ENCODE measurements at regions not wholly inside any gene's neighbourhood (a gene's known extent, or its start where the extent isn't known, plus 50 kb on each side); places are given as distances from the start of the nearest gene placed in this dataset.

- DNase-seq, result no peak
These were observed 55.2 kb downstream of the TTC32 start for GRCh38 chr2:19846567-19846966.

GRCh38 chr2:19846030-19846429 is 55.8 kb downstream of the TTC32 start:
- DNase-seq, result peak; percentile 37

GRCh38 chr2:19845323-19845920 is 56.4 kb downstream of the TTC32 start:
- peak; percentile 16 for DNase-seq

DNA sequence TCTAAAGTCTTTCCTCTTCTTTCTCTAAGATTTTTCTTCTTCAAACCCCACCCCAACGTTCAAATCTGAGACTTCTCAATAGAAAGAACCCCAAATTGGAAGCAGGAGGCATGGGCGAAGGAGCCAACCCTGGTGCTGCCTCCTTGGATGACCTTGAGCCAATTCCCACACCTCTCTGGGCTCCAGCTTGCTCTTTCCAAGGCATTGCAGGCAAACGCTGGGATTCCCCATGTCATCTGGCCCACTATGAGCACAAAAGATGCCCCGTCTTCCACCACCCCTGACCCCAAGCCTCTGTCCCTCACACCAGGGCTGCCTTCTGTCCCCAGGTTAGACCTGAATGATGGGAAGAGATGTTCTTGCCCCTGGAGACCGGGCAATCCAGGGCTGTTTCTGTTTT is 57.0 kb downstream of the TTC32 start:
- peak; percentile 21 for DNase-seq

DNA sequence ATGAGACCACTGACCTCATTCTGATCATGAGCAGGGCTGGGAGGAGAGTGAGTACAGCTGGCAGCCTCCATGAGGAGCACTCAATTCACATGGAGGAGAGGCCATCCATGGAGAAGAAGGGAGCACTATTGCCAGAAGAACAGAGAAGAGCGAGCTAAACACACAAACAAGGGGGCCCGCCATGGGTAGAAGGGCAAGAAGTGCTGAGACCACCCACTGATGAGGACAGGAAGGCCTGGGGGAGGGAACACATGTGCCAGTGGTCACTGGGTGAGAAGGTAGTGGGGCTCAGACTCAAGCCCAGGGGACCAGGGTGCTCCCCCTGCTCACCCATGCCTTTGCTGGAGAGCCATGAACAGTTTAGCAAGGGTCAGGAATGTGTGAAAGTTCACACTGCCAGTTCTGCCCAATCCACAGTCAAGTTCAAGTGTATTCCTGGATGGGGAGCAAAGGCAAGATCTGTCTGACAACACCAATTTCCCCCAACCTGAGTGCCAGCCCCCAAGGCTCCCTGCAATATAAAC is 57.7 kb downstream of the TTC32 start:
- peak; percentile 17 for DNase-seq

DNA sequence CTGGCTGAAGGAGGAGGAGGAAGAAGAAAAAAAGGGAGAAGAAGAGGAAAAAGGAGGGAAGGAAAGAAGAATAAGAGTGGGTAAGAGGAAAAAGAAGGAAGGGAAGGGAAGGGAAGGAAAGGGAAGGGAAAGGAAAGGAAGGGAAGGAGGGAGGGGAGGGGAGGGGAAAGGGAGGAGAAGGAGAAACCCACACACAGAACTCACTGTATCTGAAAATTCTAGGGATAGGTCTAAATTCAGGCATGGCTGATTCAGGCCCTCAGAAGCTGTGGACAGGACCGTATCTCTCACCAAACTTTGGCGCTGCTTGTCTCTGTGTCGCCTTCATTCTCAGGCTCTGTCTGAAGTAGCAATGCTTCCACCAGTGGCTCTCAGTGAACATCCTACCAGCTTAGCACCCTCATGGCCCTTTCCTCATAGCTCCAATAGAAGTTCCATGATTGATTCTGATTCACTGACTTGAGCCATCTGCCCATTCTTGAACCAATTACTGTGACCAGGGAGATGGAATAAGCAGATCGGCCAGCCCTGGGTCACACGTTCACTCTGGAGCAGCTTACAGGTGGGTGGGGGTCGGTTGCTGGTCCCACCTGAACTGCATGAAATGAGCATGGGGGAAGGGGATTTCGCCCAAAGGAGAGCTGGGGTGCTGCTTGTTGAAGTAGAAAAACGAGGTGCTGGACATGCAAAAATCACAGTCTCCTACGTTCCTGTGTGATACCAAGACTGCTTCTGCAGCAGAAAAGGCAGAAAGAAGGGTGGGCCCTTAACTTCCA is 59.7 kb downstream of the TTC32 start:
- DNase-seq, result peak; percentile 16

GRCh38 chr2:19839438-19839837 is 62.3 kb downstream of the TTC32 start:
- no peak for DNase-seq

DNA sequence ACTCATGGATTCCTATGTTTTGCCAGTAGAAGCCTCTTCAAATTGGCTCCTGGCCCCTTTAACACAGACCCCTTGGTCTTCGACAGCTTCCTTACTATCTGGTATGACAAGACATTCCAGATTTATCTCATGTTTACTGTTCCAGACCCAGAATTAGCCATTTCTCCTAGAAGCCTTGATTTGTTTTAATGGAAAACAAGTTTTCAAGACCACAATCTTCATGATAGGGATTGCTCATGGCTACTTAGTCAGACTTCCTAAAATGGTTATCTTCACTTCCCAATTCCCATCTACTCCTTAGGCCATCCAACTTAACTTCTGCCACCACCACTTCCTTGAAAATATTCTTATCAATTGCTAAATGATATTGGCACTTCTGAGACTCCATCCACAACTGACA is 63.2 kb downstream of the TTC32 start:
- no peak for DNase-seq

DNA sequence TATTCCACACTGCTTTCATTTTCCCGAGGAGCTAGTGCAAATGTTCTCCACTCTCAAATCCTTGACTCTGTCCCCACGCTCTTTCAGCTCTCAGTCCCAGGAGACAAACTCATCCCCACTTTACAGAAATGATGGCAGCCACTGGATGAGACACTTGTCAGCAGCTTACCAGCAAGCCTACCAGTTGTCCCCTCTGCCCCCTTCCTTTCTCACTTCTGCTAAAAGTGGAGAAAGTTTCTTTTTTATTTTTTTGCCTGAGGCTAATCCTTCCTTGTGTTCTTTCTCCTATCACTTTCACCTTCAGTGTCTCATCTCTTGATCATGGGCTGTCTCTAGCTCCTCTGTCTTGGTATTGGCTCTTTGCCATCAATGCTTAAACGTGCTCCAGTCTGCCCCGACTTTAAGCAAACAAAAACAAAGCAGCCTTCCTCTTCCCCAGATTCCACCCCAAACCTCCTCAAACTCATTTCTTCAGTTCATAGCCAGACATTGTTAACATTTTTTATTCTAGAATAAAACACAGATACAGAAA is 64.5 kb downstream of the TTC32 start:
- no peak for DNase-seq

GRCh38 chr2:19835781-19836281 is 66.0 kb downstream of the TTC32 start:
- no peak for DNase-seq

GRCh38 chr2:19833978-19834377 is 67.8 kb downstream of the TTC32 start:
- no peak for DNase-seq

GRCh38 chr2:19829672-19830071 is 72.1 kb downstream of the TTC32 start:
- DNase-seq, result no peak

GRCh38 chr2:19826874-19827273 is 74.9 kb downstream of the TTC32 start:
- DNase-seq, result no peak

- no peak for DNase-seq
These were observed 78.3 kb downstream of the TTC32 start for GRCh38 chr2:19823507-19823906.

GRCh38 chr2:19819097-19820065 is 82.4 kb downstream of the TTC32 start:
- DNase-seq, result peak; percentile 95

- DNase-seq, result peak; percentile 75
These were observed 83.2 kb downstream of the TTC32 start for GRCh38 chr2:19818543-19818942.

GRCh38 chr2:19818039-19818438 is 83.7 kb downstream of the TTC32 start:
- DNase-seq, result no peak

DNA sequence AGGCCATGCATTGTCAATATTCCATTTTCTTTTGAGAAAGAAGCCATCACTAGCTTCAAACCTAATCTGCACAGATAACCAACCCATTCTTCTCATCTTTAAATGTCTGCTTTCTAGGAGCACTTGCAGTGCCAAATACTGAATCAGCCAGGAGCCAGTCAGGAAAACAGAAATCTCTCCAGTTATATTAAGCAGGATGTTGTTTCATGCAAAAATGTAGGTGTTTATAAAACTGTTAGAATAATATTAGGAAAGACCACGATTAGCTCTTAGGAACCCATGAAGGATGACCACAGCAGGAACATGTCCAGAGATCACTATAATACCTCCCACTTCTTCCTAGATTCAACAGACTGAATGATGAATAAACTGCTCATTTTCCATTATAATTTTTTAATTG is 86.0 kb downstream of the TTC32 start:
- no peak for DNase-seq

DNA sequence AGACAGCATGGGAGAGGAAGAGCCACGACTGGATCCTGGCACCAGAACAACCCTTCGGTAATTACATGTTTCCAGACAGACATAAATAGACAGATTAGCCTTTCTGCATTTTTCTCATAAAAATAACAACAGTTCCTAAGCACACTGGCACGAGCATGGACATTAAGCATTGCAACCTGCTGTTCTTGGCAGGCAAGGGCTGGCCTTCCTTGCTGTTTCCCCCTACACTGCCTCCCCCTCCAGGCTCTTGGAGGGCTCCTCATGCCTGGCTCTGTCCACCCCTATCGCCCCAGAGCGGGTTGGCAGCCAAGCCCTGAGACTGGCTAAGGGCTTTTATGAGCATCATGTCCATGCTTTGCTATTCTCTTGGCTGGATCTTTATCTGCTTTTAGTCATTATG is 89.6 kb downstream of the TTC32 start:
- DNase-seq, result no peak

DNA sequence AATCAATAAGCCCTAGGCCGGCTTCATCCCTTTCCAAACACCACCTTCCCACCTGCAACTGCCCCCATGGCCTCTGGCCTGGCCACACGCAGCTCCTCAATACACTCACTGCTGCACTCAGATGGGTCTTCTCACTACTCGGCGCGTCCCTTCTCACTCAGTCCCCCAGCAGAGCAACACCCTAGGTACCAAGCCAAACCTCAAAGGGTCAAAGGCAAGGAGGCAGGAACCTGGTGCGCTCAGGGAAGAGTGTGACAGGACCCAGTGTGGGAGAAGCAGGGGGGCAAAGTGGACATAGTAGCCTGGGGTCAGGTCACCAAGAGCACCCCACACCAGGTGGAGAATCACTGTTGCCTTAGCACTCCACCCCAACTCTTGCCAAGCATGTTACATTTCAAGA is 90.6 kb downstream of the TTC32 start:
- no peak for DNase-seq

GRCh38 chr2:19810637-19811036 is 91.1 kb downstream of the TTC32 start:
- no peak for DNase-seq

GRCh38 chr2:19810148-19810547 is 91.6 kb downstream of the TTC32 start:
- no peak for DNase-seq

DNA sequence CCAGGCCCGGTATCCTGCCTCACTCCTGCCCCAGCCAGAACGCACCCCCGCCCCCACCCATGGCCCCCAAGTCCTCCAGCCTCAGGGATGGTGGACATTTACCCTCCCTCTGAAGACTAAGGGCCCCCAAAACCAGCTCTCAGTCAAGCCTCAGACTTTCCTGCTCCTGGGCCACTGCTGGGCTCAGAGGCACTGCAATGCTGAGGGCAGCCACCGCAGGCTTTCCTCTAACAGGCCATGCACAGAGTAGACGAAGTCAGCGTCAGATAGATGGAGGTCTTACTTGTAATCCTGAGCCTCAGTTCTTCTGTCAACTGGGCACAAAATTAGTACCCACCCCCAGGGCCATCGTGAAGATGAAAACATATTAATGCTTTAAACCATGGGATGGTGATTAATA is 92.6 kb downstream of the TTC32 start:
- no peak for DNase-seq
